ENCODE measurements at regions not wholly inside any gene's neighbourhood (a gene's known extent, or its start where the extent isn't known, plus 50 kb on each side); places are given as distances from the start of the nearest gene placed in this dataset.

DNA sequence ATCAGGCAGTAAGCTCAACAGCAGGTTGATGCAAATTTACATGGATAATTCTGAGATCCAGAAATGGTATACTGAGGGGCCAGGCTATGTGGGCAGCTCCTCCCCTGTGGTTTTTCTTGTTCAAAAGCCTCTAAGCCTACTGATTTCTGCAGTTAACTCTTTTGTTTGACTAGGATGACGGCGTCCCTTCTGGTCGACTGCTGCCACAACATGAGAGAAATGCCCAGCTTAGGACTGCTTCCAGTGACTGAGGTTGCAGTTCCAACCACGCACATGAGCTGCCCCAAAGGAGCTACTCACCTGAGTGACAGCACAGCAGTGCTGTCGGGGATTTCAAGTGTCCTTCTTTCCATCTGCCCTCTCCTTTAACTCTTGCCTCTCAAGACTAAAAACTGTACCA, 973.0 kb upstream of the GHITM start:
- DNase-seq, result peak; percentile 58

- DNase-seq, result no peak
Measured at GRCh38 chr10:83167081-83167480, 972.2 kb upstream of the GHITM start.

GRCh38 chr10:83176901-83177300, 962.4 kb upstream of the GHITM start:
- DNase-seq, result no peak

DNA sequence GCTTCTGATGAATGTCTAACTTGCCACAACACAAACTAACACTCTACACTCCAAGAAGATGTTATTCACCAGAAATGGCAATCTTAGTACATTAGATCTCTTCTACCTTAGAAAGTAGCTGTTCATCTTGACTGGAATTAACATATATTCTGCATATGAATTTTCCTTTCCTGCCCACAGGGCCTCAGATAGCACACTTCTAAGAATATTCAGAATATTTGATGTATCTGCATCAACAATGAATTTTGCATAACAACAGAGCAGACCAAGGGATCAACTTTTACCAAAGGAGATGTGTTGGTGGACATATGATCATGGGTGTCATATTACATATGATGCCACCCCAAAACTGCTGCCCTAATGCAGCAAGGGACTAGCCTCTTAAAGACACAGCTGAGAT, 960.8 kb upstream of the GHITM start:
- no peak for DNase-seq

DNA sequence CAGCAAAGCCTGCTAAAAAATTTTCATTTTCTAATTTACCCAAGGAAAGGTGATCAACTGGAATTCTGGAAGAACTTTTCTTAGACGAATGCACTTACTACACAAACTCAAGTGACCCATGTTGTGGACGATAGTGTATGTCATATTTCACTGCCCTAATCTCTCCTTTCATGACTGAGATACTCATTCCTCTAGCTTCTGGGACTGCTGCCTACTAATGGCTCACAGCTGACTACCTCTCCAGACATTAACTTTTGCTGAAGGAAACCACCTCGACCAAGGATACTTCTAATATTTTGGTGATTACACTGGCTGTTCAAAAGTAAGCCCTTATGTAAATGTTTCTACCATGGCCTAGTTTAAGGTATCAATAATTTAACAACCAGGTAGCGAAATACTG, 959.9 kb upstream of the GHITM start:
- no peak for DNase-seq

DNA sequence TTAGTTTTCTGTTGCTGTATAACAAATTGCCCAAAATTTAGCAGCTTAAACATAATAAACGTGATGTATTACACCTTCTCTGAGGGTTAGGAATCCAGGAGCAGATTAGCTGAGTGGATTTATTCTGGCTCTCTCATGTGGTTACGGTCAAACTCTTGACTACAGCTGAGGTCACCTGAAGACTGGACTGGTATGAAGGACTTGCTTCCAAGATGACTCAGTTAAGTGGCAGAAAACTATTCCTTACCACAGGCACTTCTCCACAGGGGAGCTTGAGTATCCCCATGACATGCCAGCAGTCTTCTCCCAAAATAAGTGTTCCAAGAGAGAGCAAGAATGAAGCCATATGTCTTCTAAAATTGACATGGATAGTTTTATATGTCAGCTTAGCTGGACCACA, 957.2 kb upstream of the GHITM start:
- no peak for DNase-seq

GRCh38 chr10:83184641-83185040, 954.7 kb upstream of the GHITM start:
- no peak for DNase-seq

DNA sequence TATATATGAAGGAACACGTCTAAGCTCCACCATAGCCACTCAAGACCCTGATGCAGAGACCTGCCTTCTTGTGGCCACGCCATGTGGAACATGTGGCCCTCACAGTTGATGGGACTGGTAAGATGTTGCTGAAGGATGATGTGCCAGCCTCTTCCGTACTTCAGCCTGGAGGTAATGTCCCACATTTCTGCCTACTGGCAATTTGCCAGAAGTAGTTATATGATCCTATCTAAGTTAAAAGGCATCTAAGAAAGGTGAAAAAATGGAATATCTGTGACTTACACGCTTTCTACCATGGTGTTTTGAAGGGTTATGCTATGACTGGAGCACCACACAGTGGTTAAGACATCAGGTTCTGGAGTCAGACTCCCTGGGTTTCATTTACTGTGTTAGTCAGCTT, 948.7 kb upstream of the GHITM start:
- DNase-seq, result no peak

- DNase-seq, result no peak
Measured at GRCh38 chr10:83193026-83193425, 946.3 kb upstream of the GHITM start.

- no peak for DNase-seq
Measured at GRCh38 chr10:83195021-83195420, 944.3 kb upstream of the GHITM start.

DNA sequence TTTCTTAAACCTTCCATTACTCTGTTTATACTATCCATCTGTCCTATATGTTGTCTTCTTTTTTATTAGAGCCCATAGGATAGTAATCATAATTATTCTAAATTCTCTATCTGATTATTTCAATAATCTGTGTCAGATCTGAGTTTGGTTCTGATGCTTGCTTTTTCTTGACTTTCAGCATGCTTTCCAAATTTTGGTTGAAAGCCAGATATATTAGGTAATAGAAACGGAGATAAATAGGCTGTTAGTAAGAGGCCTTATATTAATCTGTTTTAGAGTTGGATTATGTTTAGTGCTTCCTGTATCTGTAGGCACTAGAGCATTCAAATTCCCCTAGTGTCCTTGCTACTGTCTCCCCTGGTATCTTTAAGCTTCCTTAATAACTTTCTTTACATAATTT, 939.9 kb upstream of the GHITM start:
- DNase-seq, result no peak

DNA sequence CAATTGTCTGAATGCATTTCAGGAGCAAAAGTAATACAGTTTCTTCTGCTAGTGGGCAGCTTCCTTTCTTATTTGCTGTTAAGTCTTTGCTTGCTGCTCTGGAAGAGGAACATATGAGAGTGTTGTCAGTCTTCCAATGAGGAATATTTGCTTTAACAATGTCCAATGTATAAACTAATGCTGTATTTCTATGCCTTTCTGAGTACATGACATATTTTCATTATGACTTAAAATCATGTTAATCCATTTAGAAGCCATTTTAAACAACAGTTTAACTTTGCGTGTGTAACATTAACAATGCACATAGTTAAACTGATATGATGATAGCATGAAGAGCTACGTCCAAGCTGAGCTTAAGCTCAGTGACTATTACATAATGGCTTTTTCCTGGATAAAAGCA, 933.4 kb upstream of the GHITM start:
- DNase-seq, result no peak

DNA sequence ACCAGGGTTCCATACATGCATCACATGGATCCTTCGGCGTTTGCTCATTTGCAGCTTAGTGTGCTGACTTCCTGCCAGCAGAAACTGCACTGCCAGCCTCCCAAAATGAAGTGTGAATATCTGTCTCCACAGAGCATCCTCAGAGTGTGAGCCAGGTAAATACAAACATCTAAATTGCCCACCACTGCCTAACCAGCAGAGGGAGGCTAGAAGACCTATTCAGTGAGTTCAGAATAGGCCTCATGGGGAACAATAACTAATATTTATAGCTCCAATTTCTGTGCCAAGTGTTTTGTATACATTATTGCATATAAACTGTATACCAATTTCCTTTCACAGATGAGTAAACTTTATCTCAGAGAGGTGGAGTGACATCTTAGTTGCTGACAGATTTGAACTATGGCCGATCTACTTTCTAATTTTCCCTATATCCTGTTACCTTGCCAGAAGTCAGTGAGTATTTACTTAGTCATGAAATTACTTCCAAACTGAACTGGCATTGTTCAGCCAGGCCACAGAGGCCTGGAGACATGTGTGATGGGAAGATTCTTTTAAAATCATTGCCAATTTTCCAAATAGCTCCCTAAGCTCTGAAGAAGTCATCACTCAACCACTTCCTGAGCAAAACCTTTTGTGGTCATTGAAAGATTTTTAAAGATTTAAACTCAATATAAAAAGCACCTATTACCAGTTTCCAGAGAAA, 926.5 kb upstream of the GHITM start:
- no peak for DNase-seq

- DNase-seq, result peak; percentile 27
Measured at GRCh38 chr10:83214136-83214535, 925.2 kb upstream of the GHITM start.

DNA sequence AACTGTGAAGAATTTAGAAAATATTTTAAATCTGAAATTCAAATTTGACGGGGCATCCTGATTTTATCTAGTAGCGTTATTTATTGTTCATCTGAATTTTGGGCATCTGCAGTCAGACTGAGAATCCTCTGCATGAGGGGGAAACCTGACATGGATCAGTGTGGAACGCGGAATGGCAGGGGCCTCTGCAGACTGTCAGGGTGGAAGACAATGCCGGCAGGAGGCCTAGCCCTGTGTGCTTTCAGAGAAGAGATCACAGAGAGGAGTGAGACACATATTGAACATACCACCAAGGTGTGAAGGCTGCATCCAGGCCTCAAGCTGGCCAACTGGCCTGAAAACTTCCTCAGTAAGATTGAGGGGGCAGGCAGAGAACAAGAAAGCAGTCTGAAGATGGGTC, 921.1 kb upstream of the GHITM start:
- DNase-seq, result no peak

DNA sequence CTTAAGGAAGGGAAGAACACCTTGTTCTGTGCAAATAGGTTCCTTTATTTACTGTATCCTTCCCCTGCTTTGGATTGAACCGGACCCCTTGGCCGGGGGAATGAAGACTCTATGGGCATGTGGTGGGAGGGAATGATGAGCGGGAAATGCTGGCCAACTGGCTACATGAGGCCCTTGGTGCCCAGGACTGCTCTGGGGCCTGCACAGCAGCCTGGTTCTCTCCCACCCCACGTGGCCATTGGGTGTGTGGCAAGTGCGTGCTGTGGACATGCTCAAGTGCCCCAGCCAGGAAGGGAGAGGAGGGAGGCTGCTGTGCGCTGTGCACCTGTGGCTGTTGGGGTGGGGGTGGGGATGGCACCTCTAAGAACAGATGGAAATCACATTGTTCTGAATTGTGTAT, 917.0 kb upstream of the GHITM start:
- no peak for DNase-seq

- no peak for DNase-seq
Measured at GRCh38 chr10:83222832-83223742, 916.2 kb upstream of the GHITM start.

DNA sequence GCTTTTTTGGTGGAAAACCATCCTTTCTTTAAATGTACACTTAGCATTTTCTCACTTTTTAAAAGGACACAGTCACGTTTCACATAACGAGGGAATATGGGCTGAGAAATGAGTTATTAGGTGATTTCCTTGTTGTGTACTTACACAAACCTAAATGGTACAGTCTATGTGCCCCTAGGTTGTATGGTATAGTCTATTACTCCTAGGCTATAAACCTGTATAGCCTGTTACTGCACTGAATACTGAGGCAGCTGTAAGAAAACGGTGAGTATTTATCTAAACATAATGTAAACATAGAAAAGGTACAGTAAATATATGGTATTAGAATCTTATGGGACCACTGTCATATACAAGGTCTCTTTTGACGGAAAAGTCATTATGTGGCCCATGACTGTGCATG, 913.5 kb upstream of the GHITM start:
- DNase-seq, result no peak

DNA sequence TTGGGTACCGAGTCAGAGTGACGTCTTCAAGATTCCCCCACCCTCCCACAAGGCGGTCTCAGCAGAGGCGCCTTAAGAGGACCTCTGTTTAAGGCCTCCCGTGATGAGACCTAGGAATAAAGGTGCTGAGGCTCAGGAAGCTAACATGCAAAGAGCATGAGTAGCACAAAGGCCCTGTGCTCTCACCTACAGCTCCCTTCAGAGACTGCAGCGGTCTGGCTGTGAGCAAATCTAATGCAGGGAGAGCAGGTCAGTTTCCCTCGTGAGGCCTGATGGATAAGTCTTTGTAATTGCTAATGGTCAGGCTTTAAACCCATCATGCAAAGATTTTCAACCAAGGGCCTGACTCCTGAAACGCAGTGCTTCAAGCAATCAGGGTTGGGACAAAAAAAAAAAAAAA, 909.3 kb upstream of the GHITM start:
- DNase-seq, result no peak

DNA sequence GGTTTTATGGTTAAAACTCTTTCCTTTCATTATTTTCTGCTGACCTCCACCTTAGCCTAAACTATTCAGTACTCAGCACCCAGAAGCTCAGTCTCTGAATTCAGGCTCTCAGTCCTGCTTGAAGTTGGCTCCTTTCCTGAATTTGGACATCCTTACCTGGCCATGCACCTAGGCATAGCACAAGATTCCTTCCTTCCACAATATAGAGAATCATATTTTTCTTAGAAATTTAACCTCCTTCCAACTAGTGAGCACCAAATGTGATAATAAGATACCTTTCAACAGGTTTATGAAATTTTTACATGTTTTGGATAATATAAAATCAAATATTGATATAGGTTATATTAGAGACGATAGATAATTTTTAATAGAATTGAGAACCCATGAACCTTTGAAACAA, 905.6 kb upstream of the GHITM start:
- DNase-seq, result no peak

DNA sequence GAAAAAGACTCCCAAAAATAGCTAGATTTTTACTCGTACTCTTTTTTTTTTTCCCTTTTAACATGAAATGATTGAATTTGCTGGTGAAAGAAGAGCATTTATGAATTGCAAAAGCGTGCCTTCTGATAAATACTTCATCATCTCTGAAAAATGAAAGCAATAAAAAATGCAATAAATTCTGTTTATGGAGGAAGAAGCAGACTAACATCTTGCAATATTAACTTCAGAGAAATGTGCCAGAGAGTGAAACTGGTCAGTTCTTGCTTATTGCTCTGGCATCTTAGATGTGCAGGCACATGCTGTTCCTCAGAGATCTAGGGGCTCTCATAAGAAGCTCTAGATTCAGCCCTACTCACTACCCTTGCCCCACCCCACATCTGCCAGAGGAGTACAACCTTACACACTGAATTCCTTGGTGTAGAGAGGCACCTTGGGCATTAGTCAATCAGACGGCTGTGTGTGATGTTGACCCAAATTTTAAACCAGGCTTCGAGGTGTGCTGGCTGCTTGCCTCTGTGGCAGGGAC, 891.1 kb upstream of the GHITM start:
- DNase-seq, result no peak

- no peak for DNase-seq
Measured at GRCh38 chr10:83250396-83250795, 888.9 kb upstream of the GHITM start.

GRCh38 chr10:83252169-83252568, 887.1 kb upstream of the GHITM start:
- no peak for DNase-seq

DNA sequence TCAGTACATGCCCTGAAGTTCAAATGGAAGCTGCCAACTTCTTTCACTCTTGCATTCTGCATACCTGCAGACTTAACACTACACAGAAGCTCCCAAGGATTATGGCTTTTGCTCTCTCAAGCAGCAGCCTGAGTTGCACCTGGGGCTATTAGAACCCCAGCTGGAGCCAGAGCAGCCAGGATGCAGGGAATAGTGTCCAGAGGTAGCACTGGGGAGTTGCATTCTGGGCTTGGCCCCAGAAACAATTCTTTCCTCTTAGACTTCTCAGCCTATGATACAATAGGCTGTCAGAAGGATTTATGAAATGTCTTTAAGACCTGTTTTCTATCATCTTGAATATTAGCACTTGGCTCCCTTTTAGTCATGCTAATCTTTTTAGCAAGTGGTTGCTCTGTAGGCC, 886.7 kb upstream of the GHITM start:
- no peak for DNase-seq

Measured in DMS 273 treated with DMSO at 0.1 percent for 48 hours (cell line).